GM21717 (cell line): ENCODE measurements at regions not wholly inside any gene's neighbourhood (a gene's known extent, or its start where the extent isn't known, plus 50 kb on each side); places are given as distances from the start of the nearest gene placed in this dataset.

ENCODE experiments used
- ATAC-seq: cut with Tn5 transposase; IDR thresholded peaks from one replicate; pipeline ENCODE4 v1.9.1; 2021; ENCODE audit warnings: mild to moderate bottlenecking, moderate library complexity; ENCODE audit not compliant: unreplicated experiment

DNA sequence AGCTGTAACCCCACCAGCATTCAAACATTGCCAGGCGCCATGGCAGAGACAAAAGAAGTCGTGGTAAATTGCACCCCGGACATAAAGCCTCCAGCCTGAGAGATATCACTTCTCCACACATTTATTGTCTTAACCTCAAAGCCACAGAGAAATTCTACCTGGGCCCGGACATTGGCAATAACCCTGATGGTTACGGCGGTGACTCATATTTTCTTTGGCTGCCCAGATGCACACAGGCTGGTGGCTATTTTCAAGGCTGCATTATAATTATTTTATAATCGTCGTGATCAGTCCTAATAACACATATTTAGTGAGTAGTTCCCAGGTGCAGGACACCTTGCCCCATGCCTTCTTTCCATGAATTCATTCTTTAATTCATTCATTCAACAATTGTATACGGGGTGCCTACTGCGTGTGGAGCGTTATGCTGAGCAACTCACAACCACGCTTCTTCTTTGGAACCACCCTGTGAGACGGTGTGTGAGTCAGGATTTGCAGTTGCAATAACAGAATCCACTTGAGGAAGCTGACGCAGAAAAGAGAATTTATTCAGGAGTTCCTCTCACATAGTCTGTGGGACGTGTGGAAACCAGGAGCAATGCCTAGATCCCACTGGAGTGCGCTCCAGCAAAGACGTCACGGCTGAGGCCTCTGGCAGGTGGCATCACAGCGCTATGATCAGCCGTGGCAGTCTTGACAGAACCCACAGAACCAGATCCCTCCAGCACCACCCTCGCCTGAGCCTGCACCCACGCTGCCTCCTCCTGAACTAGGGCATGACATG, 245.7 kb downstream of the FOXL1 start:
- no peak for ATAC-seq

DNA sequence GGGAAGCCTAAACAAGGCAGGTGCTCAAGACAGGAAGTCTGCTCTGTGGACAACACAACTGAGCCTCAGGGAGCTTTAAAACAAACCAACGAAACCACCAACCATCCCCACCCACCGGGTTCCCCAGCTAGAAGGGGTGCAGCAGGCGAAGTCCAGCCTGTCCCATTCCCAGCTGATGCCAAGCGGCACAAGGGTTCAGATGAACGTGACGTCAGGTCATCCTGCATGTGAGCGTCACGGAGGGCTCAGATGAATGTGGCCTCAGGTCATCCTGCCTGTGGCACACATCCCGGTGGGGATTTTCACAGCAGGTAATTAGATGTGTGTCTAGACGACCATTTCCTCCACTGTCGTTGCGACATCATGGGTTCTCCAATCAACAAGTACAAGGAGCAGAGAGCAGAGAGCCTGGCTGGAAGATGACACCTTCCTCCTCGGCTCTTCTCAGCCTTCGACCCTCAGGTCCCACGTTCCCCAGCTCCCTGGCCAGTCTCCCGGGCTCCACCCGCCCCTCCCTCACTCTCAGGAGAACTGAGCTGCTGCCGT, 246.5 kb downstream of the FOXL1 start:
- ATAC-seq = no peak

DNA sequence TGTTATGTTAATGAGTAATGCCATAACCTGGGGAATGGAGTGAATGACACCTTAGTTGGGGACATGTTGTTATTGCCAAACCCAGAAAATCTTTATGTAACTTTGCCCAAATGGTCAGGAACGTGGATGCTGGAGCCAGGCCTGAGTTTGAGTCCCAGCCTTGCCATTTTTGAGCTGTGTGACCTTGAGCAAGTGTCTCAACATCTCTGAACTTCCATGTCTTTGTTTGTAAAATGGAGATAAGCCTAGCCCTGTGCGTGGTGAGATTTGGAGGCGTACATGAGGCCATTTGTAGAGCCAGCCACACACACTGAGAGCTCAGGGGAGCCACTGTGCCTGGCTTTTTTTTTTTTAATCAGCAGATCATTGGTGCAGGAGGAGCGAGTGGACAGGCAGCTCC, 247.3 kb downstream of the FOXL1 start:
- ATAC-seq = no peak

DNA sequence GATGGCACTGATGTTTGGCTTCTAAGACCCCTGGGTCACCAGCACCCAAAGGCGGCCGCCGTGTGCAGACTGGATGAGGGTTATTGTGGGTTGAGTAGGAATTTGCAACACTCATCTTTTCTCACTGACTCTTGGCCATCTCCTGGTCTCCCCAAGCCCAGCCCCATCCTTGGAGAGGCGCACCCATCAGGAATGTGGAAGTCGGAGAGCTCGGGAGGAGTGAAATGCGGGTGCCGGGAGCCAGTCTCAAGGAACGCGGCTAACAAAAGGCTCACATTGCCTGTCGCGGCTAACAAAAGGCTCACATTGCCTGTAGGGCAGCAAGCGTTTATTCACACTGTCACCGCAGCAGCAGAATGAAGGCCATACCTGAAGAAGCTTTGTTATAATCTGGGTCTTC, 248.6 kb downstream of the FOXL1 start:
- no peak for ATAC-seq

DNA sequence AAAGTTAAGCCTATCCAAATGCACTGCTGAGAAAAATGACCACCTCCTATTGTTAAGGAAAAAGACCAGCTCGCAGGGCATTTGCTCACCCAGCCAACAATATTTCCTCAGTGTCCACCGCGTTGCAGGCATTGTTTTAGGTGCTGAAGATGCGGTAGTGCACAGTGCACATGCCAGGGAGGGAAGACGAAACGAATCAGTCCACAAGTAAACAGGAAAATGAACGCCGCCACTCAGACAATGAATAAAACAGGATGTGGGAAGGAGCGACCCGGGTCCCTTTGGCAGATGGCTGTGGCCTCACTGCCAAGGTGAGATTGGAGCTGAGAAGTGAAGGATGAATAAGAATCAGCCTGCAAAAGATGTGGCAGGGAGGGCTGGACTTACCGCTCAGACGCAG, 249.2 kb downstream of the FOXL1 start:
- no peak for ATAC-seq

DNA sequence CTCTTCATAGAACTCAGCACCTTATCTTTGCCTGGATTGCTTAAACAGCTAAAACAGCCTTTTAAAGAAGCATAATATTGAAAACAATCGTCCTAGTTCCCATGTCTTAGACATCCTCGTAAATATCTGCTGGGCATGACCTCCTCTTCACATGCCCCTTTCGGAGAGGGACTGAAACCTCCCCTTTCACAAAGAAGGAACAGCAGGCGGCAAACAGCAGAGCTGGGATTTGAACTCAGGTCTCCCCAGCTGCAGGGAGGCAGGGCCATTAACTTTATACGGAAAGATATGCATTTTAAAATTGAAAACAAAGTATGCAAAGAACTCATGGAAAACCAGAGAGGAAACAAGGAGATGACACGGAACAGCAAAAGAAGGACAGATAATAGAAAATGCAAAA, 249.9 kb downstream of the FOXL1 start:
- no peak for ATAC-seq

DNA sequence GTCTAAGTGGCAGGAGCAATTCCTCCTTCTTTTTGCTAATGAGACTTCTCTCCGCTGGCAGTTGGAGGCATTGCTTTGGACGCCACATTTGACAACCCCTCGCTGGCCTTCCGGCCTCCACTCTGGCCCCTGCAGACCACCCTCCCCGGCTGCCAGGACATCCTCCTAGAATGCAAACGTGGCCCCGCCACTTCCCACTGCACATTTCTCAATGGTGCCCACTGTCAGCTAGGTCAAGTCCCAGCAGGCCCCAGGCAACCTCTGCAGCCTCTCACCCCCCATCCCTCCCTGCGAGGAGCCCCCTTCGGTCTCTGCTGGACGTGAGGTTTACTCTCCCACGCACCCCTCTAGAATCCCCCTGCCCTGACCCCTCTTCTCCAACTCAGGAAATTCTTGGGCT, 250.3 kb downstream of the FOXL1 start:
- ATAC-seq = no peak

DNA sequence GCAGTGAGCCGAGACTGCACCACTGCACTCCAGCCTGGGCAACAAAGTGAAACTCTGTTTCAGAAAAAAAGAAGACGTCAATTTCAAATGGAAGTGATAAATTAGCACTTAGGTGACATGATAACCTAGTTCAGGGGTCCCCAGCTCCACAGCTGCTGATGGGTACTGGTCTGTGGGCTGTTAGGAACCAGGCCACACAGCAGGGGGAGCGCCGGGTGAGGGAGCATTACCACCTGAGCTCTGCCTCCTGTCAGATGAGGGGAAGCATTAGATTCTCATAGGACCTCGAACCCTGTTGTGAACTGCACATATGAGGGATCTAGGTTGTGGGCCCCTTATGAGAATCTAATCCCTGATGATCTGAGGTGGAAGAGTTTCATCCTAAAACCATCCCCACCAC, 253.0 kb downstream of the FOXL1 start:
- no peak for ATAC-seq

DNA sequence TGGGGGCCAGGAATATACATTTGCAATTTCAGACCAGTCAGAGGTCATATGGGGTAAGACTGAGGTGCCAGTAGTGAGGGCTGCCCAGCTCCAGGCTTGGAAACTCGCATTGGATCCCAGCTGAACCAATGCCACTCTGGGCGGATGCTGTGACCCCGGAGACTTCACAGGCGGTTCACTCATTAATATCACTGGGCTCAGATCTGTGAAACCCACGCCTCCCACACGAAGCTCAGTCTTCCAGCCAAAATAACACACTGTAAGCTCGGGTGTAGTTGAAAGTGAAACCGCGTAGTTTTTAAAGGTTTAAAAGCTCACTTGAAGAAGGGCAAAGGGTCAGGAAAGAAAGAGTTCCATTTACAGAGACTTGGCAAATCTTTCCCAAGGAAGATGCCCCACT, 254.8 kb downstream of the FOXL1 start:
- no peak for ATAC-seq

DNA sequence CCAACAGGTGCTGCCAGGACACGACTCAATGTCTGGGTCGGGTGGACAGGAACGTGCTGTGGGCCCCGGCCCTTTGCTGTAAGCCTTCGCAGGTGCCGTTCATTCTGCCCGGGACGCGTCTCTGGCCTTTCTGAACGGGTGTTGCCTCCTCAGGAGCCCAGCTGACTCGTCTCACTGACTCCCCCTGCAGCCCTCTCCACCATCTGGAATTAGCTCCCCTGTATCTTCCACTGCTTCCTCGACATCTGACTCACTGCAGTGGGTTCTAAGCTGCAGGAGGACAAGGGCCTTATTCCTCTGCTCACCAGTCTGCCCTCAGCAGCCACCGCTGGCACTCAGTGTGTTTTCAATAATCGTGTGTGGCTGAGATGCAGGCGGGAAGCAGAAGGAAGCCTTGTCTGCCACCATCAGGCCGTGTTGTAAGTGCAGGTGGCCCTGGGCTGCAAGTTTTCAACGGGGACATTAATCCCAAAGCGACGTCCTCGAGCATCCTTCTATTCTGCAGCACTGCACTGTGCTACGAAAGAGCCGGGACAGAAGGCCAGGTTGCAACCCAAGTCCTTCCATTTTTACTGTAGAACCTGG, 256.2 kb downstream of the FOXL1 start:
- no peak for ATAC-seq

DNA sequence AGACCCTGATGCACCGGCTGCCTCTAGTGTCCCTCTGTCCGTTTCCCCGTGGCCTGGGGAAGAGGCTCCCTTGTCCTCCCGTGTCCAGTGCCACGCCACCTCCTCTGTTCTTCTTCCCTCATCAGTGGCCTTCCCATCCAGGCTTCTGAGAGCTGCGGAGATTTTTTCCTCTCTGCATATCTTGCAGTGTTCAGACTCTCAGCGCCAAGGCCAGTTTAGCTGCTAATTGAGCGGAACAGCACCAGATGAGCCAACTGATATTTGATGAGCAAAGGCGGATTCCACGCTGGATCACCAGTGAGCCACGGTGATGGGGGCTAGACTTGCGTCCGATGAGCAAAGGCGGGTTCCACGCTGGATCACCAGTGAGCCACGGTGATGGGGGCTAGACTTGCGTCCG, 257.6 kb downstream of the FOXL1 start:
- ATAC-seq = no peak

DNA sequence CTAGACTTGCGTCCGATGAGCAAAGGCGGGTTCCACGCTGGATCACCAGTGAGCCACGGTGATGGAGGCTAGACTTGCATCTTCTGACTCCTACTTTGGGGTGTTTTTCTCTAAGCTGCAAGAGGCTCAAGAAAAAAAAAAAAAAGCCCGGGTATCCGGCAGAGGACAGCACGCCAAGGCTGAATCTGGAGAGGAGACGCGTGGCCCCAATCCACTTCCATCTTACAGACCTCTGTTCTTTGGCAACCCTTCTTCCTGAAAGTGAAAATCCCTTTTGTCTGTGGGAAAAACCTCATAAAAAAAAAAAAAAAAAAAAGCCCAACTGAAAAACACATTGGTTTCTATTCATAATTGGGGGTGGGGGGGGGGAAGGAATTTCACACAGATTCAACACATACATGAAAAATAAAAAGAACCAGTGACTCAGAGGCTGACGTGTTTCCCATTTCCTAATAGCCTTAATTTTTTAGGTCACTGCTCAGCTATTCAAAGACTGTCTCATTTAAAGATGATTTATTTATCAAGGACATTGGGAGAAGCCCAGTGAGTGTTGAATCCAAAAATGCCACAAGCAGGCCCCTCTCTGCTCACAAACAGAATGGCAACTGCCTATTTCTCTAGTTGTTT, 258.3 kb downstream of the FOXL1 start:
- ATAC-seq = no peak

DNA sequence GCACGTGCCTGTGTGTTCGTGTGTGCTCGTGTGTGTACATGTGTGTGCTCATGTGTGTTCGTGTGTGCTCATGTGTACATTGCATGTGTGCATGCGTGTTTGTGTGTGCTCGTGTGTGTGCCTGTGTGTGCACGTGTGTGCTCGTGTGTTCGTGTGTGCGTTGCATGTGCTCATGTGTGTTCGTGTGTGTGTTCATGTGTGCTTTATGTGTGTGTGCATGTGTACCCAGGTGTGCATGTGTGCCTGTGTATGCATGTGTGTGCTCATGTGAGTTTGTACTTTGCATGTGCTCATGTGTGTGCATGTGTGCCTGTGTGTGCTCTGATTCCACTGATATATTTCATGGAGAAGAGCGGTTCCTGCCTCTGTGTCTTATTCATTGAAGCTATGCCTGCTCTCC, 265.5 kb downstream of the FOXL1 start:
- no peak for ATAC-seq

DNA sequence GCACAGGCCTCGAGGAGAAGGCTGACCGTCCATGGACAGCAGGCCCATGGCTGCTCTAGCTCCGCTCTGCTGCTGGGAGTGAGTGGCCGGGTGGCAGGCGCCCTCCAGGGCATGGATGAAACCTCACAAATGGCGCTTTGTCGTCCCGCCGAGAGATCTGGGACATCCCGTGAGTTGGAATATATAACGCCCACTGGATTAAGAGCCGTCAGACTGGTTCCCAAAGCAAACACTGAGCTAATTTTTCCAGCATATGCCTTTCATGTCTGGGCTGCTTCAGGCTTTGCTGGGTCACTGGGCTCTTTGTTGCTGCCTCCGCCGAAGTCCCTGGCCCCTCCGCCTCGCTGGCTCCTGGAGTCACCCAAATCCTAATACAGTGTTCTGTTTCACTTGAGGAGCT, 266.3 kb downstream of the FOXL1 start:
- no peak for ATAC-seq

DNA sequence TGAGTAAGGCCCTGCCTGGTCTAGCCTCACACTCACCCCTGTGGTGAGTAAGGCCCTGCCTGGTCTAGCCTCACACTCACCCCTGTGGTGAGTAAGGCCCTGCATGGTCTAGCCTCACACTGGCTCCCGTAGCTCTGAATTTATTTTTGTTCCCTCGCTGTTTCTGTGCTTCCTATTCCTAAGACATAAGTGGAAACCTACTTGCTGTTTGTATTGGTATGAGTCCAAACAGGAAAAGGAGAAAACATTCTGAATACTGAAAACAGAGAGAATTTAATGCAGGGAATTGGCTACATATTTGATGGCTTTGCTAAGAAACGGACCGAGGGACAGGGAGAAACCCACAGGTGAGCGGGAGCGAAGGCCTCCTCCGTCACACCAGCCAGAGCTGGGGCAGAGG, 267.8 kb downstream of the FOXL1 start:
- ATAC-seq = no peak

DNA sequence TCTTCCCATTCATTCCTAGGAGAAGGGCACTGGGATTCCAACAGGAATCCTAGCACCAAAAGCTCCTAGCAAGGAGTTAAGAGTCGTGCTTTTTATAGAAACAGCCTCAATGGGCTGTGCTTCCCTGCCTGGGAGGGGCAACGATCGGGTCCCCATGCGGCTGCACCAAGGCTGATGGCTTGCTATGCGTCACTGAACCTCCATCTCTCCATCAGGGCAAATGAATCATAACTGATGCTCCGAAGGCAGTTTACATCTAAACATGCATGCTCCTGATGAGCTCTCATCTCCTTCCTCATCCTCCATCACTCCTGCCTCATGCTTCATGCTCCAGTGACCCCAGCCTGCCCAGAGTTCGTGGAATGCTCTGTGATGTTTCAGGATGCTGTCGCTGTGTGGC, 270.5 kb downstream of the FOXL1 start:
- ATAC-seq = no peak

DNA sequence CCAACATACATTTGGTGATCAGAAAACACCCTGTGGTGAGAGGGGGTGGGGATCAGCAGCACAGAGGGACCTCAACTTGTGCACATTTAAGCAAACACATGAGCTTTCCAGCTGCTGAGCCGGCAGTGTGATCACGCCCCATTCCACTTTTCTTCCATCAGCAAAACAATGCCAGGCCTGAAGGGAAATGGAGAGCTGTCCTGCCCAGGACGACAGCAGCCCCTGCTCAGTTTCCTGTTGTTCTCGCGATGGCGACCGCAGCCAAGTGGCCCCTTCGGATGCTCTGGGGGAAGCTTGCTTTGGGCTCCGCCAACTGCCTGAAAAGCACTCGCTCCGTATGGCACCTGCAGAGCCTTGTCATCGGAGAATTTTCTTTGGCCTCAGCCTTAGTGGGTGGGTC, 272.3 kb downstream of the FOXL1 start:
- ATAC-seq = no peak

DNA sequence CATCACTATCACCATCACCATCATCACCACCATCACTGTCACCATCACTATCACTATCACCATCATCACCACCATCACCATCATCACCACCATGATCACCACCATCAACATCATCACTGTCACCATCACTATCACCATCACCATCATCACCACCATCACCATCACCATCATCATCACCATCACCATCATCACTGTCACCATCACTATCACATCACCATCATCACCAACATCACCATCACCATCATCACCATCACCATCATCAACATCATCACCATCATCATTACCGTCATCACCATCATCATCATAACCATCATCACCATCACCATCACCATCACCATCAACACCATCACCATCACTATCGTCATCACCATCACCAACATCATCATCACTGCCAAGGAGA, 273.8 kb downstream of the FOXL1 start:
- ATAC-seq = no peak

DNA sequence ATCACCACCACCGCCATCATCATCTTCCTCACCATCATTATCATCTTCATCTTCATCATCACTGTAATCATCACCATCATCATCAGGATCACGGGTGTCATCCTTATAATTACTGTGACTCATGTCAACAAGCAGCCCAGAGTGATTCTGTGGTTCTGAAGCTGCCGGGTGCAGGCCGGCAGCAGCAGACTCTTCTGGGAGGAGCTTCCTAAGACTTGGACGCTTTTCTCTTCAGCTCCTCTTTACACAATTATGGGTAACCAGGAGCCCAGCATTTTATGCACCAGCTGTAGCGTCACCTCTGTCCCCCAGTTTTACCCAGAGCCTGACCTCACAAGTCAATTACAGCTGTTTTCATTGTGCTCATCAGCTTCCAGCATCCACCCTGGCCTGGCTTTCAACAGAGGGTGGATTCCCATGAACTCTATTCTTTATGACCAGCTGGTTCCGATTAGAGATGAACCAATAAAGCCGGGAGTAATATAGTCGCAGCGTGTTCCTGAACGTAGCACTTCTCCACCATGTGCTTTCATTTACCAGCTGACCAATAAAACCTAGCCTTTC, 275.8 kb downstream of the FOXL1 start:
- no peak for ATAC-seq

DNA sequence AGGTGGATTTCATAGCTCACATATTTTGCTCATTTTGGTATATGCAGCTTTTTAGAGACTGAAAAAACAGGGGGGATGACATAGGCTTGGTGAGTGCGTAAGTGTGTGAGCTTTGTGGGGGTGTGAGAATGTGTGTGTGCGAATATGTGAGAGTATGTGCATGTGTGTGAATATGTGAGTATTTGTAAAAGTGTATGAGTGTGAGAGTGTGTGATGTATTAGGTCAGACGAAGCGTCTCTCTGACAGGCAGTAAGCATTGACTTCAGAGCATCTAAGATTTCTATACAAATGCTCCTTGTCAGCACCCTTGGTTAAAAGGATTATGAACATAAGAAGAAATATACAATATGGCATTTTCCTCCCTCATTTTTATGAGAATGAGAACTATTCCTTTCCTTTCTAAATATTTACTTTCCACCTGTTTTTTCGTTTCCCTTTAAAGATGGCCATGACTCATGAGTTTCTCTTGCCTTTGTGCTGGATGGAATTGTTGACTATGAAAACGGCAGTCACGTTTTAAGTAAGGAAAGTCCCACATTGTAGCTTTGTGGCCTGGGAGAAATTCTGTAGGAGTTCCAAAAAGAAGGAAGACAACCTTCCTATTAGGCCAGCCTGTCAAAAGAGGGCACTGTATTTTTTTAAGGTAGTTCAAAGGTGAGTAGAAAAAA, 276.4 kb downstream of the FOXL1 start:
- no peak for ATAC-seq

DNA sequence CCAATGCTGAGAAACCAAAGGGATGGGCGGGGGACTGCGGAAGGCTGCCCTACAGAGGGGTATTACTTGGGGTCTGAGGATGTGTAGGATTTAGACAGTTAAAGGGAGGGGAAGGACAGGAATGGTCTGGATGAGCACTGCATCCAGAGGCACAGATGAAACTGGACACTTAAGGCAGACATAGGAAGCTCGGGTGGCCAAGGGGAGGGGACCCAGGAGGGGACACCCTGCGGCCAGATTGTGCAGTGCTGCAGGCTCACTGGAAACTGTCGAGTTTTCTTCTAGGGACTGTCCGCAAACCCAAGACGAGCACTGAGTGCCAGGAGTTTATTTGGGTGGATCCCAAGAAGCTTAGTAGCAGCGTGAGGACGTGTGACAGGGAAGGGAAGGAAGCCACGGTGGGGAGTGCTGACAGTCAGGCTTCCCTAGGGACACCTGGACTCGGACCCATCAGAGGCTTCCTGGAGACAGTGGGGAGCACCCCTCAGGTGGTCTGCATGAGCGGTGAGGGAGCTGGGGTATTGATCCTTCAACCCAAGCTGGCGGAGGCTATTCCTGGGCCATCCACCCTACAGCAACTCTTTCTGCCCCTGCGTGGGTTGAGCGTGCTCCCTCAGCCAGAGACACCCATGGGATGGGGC, 278.7 kb downstream of the FOXL1 start:
- ATAC-seq = no peak
